CD4-positive, alpha-beta T cell (primary cell): ENCODE measurements at regions not wholly inside any gene's neighbourhood (a gene's known extent, or its start where the extent isn't known, plus 50 kb on each side); places are given as distances from the start of the nearest gene placed in this dataset.

Source experiments
- ATAC-seq: fragments of 200-7000 bp; cut with Tn5 transposase; one replicate; pipeline ENCODE4 v1.10.0; 2022; ENCODE audit warnings: mild to moderate bottlenecking; ENCODE audit not compliant: poor library complexity
- CTCF ChIA-PET: fragments of 350-600 bp; sonication (Branson Sonifier 250); formaldehyde crosslinking; loops from one replicate; lab custom pipeline; 2021; ENCODE audit warnings: antibody characterized with exemption, inconsistent platforms; lab: Charles Lee
- POLR2A ChIA-PET: fragments of 350-600 bp; sonication (Branson Sonifier 250); formaldehyde crosslinking; loops from one replicate; lab custom pipeline; 2021; ENCODE audit warnings: antibody characterized with exemption, inconsistent platforms; lab: Charles Lee
- DNase-seq, 14 experiments: peaks; one replicate each; pipeline ENCODE4 v3.0.0-alpha.2; 2013 to 2020; ENCODE audit warnings: mixed read lengths in 2 of 14
- H3K27ac ChIP-seq, 2 donors: one replicate each; pipeline versions ENCODE4 v1.5.1 to v1.7.0; 2013; ENCODE audit warnings: low read length in 2 of 2, low read depth in 1 of 2, mild to moderate bottlenecking in 1 of 2
- H3K27me3 ChIP-seq, 2 experiments: 1 replicate in 1 of 2; 2 replicates in 1 of 2; pipeline versions ENCODE4 v1.6.1 to v1.7.0; 2013; ENCODE audit warnings: low read length in 2 of 2, control low read depth in 1 of 2, mild to moderate bottlenecking in 1 of 2, moderate library complexity in 1 of 2; ENCODE audit not compliant: insufficient read depth in 2 of 2, control insufficient read depth in 1 of 2
- H3K36me3 ChIP-seq: one replicate; pipeline ENCODE4 v1.6.1; 2013; ENCODE audit warnings: low read length, control low read depth; ENCODE audit not compliant: insufficient read depth
- H3K4me1 ChIP-seq: one replicate; pipeline ENCODE4 v1.6.1; 2013; ENCODE audit warnings: low read length, control low read depth; ENCODE audit not compliant: insufficient read depth
- H3K4me3 ChIP-seq: one replicate; pipeline ENCODE4 v1.5.1; 2013; ENCODE audit warnings: mild to moderate bottlenecking, low read length, moderate library complexity
- H3K9me3 ChIP-seq, 2 experiments: 1 replicate in 1 of 2; 2 replicates in 1 of 2; pipeline versions ENCODE4 v1.6.1 to v1.7.0; 2013; ENCODE audit warnings: low read length in 2 of 2, mild to moderate bottlenecking in 2 of 2, control low read depth in 1 of 2, moderate library complexity in 1 of 2; ENCODE audit not compliant: control insufficient read depth in 1 of 2, insufficient read depth in 1 of 2
- H3K27ac Mint-ChIP-seq: one replicate; pipeline ENCODE4 v1.8.0; 2020; ENCODE audit warnings: mixed read lengths
- H3K27me3 Mint-ChIP-seq: one replicate; pipeline ENCODE4 v1.8.0; 2021; ENCODE audit warnings: mixed read lengths
- H3K36me3 Mint-ChIP-seq: one replicate; pipeline ENCODE4 v1.8.0; 2021; ENCODE audit warnings: low read depth, mixed read lengths
- H3K4me1 Mint-ChIP-seq: one replicate; pipeline ENCODE4 v1.8.0; 2021; ENCODE audit warnings: low read depth, mixed read lengths
- H3K4me3 Mint-ChIP-seq: one replicate; pipeline ENCODE4 v1.8.0; 2020; ENCODE audit warnings: mild to moderate bottlenecking, mixed read lengths
- H3K9me3 Mint-ChIP-seq: one replicate; pipeline ENCODE4 v1.8.0; 2020; ENCODE audit warnings: mixed read lengths
- intact Hi-C, 2 experiments: fragments of 100-400 bp; cut with DNase I in 1 of 2; cut with micrococcal nuclease in 1 of 2; formaldehyde crosslinking; loops; one replicate each; pipeline versions ENCODE4 v1.15.1 to v1.9.0; 2023 to 2025; cut with DNase I, micrococcal nuclease
- TF ChIP-seq, protein P1 (sequence below): fragments of 200-600 bp; IDR thresholded peaks from one replicate; pipeline ENCODE4 v1.8.0; 2022; ENCODE audit warnings: antibody characterized with exemption, mild to moderate bottlenecking

DNA sequence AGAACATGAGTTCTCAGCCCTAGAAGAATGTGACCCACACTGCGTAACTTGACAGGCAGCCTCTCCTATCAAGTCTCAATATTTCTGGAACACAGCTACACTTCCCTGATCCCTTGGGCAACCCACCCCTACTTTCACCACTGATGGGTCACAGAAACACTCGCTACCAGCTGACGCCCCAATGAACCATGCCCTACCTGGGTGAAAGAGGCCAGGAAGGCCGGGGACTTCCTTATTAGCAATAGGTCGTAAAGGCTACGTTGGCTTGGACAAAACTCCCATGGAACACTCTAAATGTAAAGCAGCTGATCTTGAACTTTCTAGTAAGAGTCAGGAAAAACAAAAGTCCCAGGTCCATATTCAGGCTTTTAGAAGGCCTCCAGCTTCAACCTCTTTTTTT, 202.3 kb upstream of the KCTD7 start:
- Mint-ChIP-seq H3K36me3 (peaks cover 34% of the 10 kb centered on the region), H3K27me3 (no peaks in the 10 kb centered on the region)
- intact Hi-C loops, result no loop called here

DNA sequence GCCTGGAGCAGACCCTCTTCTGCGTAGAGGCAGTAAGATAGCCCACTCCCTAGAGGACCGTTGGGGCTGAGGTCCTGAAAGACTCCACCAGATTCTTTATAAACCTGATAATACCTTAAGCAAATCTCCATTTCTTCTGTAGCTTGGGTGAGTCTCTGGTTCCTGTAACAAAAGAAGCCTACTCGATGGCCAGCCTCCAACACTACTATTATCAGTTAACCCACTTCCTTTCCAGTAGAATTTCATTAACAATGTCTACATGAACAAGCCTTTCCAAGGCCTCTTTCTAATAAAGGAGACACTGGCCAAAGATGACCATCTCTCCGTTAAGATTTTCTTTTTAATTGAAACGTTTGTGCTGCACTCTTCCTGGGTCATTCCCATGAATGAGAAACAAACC, 201.7 kb upstream of the KCTD7 start:
- H3K27me3 Mint-ChIP-seq, result no peaks in the 10 kb centered on the region
- ChIA-PET CTCF (no interaction called here), POLR2A (no interaction called here)
- H3K27ac Mint-ChIP-seq, result no peak overlapping the region
- no peak overlapping the region for H3K4me3 Mint-ChIP-seq
- Histone ChIP-seq H3K27me3 (no peaks in the 10 kb centered on the region), H3K9me3 (no peaks in the 10 kb centered on the region), H3K36me3 (peaks cover 3% of the 10 kb centered on the region), H3K4me3 (no peak overlapping the region), H3K4me1 (no peaks in the 10 kb centered on the region), H3K27ac (no peak overlapping the region)
- no peak for ATAC-seq
- no peaks in the 10 kb centered on the region for H3K9me3 Mint-ChIP-seq
- intact Hi-C loops, result no loop called here
- TF ChIP-seq, protein P1, sequence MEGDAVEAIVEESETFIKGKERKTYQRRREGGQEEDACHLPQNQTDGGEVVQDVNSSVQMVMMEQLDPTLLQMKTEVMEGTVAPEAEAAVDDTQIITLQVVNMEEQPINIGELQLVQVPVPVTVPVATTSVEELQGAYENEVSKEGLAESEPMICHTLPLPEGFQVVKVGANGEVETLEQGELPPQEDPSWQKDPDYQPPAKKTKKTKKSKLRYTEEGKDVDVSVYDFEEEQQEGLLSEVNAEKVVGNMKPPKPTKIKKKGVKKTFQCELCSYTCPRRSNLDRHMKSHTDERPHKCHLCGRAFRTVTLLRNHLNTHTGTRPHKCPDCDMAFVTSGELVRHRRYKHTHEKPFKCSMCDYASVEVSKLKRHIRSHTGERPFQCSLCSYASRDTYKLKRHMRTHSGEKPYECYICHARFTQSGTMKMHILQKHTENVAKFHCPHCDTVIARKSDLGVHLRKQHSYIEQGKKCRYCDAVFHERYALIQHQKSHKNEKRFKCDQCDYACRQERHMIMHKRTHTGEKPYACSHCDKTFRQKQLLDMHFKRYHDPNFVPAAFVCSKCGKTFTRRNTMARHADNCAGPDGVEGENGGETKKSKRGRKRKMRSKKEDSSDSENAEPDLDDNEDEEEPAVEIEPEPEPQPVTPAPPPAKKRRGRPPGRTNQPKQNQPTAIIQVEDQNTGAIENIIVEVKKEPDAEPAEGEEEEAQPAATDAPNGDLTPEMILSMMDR, result no peak
- H3K36me3 Mint-ChIP-seq, result peaks cover 34% of the 10 kb centered on the region
- no peak for DNase-seq
- no peaks in the 10 kb centered on the region for H3K4me1 Mint-ChIP-seq

More for the DNA sequence above, 202.3 kb upstream of the KCTD7 start:
- Histone ChIP-seq H3K27ac (no peak overlapping the region), H3K4me3 (no peak overlapping the region), H3K4me1 (no peaks in the 10 kb centered on the region), H3K9me3 (no peaks in the 10 kb centered on the region), H3K27me3 (no peaks in the 10 kb centered on the region), H3K36me3 (peaks cover 3% of the 10 kb centered on the region)
- no peaks in the 10 kb centered on the region for H3K4me1 Mint-ChIP-seq
- ATAC-seq, result no peak
- H3K9me3 Mint-ChIP-seq, result no peaks in the 10 kb centered on the region
- POLR2A ChIA-PET, result no interaction called here
- TF ChIP-seq, protein P1, result no peak
- CTCF ChIA-PET, result no interaction called here
- H3K4me3 Mint-ChIP-seq, result no peak overlapping the region
- no peak overlapping the region for H3K27ac Mint-ChIP-seq
- no peak for DNase-seq

DNA sequence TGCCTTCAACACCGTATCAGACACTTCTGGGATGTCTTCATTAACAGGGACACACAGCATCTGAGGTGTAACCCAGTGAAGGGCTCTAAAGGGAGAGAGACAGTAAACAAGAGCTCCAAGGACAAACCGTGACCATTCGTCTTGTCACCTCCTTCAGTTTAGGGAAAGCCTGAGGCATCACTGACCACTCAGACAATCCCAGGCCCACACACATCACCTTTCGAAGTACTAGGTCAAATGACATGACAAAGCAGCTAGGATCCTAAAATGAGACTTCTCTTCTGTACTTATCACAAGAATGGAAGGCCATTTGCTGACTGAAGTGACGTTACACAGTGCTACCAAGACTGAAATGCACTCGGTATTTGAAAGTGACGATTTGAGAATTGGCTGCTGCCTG, 200.7 kb upstream of the KCTD7 start:
- H3K27ac Mint-ChIP-seq, result no peak overlapping the region
- no peak overlapping the region for H3K4me3 Mint-ChIP-seq
- Histone ChIP-seq H3K9me3 (no peaks in the 10 kb centered on the region), H3K27ac (no peak overlapping the region), H3K4me1 (no peaks in the 10 kb centered on the region), H3K36me3 (peaks cover 3% of the 10 kb centered on the region), H3K4me3 (no peak overlapping the region), H3K27me3 (no peaks in the 10 kb centered on the region)
- ATAC-seq, result no peak
- TF ChIP-seq, protein P1, result no peak
- DNase-seq, result no peak
- CTCF ChIA-PET, result no interaction called here
- H3K4me1 Mint-ChIP-seq, result no peaks in the 10 kb centered on the region
- intact Hi-C loops, result no loop called here
- H3K27me3 Mint-ChIP-seq, result no peaks in the 10 kb centered on the region
- POLR2A ChIA-PET, result no interaction called here
- peaks cover 34% of the 10 kb centered on the region for H3K36me3 Mint-ChIP-seq
- no peaks in the 10 kb centered on the region for H3K9me3 Mint-ChIP-seq
